ENCODE measurements at regions not wholly inside any gene's neighbourhood (a gene's known extent, or its start where the extent isn't known, plus 50 kb on each side); places are given as distances from the start of the nearest gene placed in this dataset.

- TF ChIP-seq EZH2phosphoT487 (IDR thresholded peaks at IDR 0.05; ENCODE audit: borderline replicate concordance, low read length) = no peak
- no peak for TF ChIP-seq CTCF (IDR thresholded peaks at IDR 0.05; ENCODE audit: low read depth, low read length, poor library complexity, severe bottlenecking)
Observed at GRCh38 chr15:97567411-97567810, 393.1 kb upstream of the ARRDC4 start.
